ENCODE measurements at regions not wholly inside any gene's neighbourhood (a gene's known extent, or its start where the extent isn't known, plus 50 kb on each side); places are given as distances from the start of the nearest gene placed in this dataset.
"Not testable (repeated sequence)": the region's sequence is repeated elsewhere in the genome, so short reads cannot be mapped to it uniquely, and the experiment has no call there.

DNA sequence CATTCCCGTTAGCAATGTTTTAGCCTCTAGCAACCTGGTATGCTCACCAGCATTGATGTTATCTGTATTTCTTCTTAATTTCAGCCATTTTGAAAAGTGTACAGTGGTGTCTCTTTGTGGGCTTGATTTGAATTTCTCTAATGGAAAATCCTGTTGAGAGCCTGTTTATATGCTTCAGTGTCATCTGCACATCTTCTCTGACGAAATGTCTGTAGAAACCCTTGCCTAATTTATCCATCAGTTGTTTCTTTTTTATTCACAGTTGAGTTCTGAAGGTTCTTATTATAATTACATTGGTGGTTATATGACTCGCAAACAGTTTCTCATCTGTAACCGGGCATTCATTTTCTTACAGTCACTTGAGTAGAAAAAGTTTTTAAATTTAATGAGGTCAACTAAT is 1195.5 kb downstream of the TMEM121 start:
- DNase-seq: not testable (repeated sequence)

DNA sequence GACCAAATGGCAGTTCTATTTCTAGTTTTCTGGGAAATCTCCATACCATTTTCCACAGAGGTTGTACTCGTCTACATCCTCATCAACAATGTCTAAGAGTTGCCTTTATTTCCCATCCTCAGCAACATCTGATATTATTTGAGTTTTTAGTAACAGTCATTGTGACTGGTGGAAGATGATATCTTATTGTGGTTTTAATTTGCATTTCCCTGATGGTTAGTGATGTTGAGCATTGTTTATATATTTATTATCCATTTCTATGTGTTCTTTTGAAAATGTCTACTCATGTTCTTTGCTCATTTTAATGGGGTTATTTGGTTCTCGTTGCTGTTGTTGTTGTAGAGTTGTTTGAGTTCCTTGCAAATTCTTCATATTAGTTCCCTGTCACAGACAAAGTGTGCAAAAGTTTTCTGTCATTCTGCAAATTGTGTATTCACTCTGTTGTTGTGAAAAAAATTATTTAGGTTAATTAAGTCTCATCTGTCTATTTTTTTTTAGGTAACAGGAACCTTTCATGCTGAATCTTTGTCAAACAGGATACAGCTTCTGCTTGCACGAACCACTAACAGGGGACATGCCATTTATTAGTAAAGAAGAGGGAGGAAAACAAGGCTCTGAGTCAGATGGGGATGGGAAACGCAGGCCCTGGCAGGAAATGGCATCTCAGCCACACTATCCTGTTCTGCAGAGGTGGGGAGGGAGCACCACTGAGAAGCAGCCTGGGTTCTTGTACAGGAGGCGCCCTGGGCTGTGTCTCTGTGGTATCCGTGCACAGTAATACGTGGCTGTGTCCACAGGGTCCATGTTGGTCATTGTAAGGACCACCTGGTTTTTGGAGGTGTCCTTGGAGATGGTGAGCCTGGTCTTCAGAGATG is 1196.7 kb downstream of the TMEM121 start:
- DNase-seq: peak; percentile 21

DNA sequence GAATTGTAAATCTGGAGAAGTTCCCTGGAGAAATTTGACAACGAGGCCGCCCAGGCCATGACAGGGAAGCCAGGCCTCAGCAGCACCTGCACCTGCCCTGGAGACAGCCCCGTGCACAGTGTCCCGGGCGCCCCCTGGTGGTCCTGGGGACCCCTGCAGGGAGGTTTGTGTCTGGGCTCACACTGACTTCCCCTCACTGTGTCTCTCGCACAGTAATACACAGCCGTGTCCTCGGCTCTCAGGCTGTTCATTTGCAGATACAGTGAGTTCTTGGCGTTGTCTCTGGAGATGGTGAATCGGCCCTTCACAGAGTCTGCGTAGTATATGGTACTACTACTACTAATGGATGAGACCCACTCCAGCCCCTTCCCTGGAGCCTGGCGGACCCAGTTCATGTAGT is 1201.6 kb downstream of the TMEM121 start:
- DNase-seq: peak; percentile 42

DNA sequence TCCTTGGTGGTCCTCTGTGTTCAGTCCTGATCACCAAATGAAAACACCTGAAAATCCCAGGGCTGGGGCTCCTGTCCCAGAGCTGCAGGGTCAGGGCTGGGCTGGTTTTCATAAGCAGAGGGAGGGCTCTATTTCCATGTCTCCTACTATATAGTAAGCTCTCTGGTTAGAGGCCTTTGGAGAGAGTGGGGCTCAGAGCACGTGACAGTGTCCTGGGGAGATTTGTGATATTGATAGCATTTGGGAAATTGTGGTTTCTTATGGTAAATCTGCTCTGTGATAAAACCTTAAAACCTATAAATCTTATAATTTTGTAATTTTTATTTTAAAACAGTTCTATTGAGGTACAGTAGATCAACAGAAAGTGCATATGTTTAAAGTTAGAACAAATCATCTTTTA is 1202.2 kb downstream of the TMEM121 start:
- DNase-seq: no peak

- DNase-seq: no peak
Measured at GRCh38 chr14:106729551-106729950, 1203.2 kb downstream of the TMEM121 start.

DNA sequence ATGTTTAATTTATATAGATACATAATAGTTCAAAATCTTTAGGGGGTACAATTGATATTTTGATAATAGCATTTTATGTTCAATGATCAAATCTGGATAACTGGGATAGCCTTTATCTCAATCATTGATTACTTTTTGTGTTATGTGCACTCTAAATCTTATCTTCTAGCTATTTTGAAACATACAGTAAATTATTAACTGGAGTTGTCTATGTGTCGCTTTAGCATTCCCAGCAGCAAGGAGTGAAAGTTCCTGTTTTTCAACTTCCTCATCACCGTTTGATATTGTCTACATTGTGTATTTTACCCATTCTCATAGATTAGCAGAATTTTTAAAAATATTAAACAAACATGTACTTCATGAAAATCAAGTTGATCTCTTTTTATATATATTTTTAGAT is 1207.4 kb downstream of the TMEM121 start:
- DNase-seq: no peak

DNA sequence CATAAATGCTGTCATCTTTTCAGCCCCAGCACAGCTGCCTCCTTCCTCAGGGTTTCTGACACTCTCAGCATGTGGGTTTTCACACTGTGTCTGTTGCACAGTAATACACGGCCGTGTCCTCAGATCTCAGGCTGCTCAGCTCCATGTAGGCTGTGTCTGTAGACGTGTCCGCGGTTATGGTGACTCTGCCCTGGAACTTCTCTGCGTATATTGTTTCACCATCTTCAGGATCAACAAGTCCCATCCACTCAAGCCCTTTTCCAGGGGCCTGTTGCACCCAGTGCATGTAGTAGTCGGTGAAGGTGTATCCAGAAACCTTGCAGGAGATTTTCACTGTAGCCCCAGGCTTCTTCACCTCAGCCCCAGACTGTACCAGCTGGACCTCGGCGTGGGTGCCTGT is 1210.6 kb downstream of the TMEM121 start:
- peak; percentile 37 for DNase-seq

DNA sequence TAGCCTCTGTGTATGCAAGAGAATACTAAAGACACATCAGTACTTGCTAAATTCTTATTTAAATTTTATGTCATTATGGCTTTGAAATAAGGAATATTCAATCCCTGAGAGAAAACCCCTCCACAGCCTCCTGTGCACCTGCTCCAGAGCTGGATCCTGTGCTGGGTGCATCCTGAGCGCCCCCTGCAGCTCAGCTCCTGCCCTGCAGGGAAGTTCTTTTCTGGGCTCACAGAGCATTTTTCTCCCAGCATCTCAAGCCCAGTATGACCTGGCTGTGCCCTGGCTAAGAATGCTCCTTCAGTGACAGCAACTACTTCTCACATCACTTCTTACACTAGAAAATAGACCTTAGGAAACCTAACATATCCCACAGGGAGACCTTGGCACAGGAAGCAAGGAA is 1211.7 kb downstream of the TMEM121 start:
- peak; percentile 43 for DNase-seq

DNA sequence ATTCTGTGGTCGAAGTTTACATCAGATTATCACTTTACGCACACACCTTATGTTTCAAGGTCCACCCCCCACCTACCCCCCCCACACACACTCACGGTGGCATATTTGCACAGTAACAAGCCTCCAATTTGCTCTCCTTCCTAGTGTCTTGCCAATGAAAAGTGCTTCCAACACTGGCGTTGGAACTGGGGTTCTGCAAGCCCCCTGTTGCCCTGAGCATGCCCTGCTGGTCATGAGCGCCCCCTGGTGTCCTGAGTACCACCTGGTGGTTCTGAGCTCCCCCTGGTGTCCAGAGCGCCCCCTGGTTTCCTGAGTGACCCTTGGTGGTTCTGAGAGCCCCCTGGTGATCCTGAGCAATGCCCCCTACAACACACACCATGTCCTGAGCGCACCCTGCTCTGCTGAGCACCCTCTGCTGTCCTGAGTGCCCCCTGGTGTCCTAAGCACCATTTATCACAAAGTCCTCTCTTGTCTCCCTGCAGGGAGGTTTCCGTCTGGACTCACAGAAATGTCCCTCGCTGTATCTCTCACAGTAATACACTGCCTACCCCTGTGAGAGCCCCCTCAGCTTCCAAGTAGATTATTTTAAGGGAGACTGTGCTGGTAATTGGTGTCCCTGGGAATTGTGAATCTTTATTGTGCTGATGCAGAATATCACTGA is 1212.3 kb downstream of the TMEM121 start:
- peak; percentile 26 for DNase-seq

GRCh38 chr14:106741086-106741827 is 1214.9 kb downstream of the TMEM121 start:
- peak; percentile 85 for DNase-seq

DNA sequence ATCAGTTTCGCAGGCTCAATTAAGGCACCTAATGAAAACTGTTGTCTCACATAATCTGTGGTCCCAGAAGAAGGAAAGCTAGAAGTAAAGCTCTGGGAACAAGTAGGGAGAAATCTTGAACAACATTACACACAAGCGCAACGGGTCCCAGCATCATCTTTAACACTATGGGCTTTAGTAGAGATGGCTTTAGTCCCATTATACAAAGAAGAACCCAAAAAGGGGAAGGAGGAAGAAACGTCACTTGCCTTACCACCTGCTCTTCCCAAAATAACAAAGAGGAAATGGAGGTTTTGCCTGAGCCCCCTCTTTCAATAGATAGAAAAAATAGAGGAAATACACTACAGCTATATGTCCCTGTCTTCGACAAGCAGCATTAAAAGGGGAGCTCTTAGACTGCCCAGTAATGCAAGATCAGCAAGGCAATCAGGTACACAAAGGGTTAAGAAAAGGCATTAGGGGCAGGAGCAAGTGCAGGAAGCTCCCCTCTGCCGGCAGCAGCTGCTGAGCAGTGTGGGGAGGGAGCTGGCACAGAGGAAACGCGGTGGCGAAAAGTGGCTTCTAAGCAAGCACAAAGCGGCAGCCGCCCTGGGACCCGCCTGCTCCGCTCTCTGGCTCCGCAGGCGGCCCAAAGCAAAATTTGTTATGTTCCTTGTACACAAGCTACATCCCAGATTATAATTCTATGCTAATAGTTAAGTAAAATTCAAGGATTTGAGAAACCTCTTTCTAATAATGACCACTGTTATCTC is 1218.8 kb downstream of the TMEM121 start:
- peak; percentile 32 for DNase-seq

DNA sequence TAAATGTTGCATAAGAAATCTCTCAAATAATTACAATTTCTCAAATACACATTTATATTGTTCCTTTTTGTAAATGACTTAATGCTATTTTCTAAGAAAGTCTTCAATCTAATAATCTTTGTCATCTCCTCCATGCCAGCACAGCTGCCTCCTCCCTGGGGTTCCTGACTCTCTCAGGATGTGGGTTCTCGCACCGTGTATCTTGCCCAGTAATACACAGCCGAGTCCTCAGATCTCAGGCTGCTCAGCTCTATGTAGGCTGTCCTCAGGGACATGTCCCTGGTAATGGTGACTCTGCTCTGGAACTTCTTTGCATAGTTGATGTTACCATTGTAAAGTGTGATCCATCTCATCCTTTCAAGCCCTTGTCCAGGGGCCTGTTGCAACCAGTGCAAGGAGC is 1223.7 kb downstream of the TMEM121 start:
- not testable (repeated sequence) for DNase-seq

GRCh38 chr14:106753751-106754150 is 1227.4 kb downstream of the TMEM121 start:
- not testable (repeated sequence) for DNase-seq

DNA sequence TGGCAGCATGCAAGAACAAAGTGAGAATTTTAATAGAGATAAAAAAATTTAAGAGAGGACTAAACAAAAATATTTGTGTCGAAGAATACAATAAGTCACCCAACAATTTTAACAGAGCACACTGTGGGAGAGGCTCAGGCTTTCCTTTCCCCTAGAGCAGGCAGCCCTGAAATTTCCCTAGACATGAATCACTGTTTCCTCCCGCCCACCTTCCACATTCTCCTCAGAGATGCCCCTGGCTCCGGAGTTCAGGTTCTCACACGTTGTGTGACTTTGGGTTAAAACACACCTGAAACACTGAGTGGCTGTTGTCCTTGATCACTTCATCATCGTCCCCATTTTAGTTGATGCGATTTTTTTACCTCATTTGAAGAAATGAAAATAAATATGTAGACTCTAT is 1231.1 kb downstream of the TMEM121 start:
- not testable (repeated sequence) for DNase-seq

- peak; percentile 33 for DNase-seq
Measured at GRCh38 chr14:106761886-106762816, 1235.8 kb downstream of the TMEM121 start.

DNA sequence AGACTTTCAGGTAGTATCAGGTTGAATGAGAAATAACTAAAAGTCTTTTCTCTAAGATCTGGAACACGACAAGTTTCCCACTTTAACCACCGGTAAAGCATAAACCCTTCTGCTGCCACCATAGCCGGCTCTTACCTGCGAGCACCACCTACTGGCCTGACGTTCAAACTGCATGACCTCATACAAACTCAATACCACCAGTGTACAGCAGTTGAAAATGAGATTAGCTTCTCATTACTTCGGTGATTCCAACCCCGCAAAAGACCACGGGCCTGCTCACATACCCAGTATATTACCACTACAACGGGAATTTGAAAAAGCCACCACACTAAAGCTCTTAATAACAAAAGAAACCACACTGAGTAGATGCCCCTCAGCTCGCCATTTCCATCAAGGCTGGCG is 1238.6 kb downstream of the TMEM121 start:
- peak; percentile 56 for DNase-seq

GRCh38 chr14:106766145-106766544 is 1239.8 kb downstream of the TMEM121 start:
- no peak for DNase-seq

DNA sequence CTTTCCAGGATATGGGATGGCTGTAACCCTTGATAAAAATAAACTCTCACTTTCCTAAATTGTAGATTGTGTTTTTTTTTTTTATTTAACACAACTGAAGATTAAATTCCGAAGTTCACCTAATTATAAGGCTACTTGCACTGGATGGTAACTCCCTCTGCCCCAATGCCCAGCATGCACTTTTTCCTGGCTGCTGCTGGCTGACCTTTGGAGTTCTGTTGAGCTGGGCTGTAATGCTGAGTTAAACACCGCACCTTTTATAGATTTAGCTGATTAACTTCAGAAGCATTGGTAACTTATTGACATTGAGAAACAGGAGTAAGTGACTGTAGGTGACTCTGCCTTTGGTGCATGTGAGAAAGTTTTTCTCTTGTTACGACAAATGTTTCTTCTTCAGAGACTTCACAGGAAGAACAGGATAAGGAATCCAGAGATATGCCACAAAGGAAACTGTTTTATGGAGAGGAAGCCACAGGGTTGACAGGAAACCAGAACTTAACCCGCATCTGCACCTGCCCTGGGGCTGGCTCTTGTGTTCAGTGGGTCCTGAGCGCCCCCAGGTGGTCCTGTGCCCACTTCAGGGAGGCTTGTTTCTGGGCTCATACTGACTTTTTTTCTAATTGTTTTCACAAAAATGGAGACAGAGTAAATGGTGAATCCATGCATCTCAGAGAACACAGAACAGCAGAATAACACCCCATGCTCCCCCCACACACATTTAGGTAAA is 1240.3 kb downstream of the TMEM121 start:
- peak; percentile 64 for DNase-seq

DNA sequence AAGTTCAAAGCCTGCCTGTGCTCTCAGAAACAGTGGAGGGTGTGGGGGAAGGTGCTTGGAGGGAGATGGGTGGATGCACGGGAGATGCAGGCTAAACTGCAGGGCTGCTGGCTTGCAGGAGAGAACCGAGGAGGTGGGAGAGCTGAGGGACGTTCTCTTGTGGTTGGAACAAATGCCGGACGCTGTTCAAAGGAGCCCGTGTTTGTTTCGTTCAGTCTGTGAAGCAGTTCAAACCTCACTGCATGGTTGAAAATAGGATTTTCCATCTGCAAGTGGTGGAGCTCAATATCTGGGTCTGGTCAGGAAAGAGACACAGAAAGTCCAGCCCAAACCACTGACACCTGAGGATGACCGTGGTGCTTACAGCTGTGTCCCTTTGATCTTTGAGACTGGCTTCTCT is 1241.8 kb downstream of the TMEM121 start:
- not testable (repeated sequence) for DNase-seq

GRCh38 chr14:106768972-106769700 is 1242.8 kb downstream of the TMEM121 start:
- DNase-seq: not testable (repeated sequence)
